K562 (cell line): ENCODE measurements at regions not wholly inside any gene's neighbourhood (a gene's known extent, or its start where the extent isn't known, plus 50 kb on each side); places are given as distances from the start of the nearest gene placed in this dataset.

Experiments
- HDAC6 ChIP-seq: IDR thresholded peaks from 2 replicates; pipeline ENCODE4 v1.6.1; 2012; ENCODE audit warnings: low read depth, mild to moderate bottlenecking, control low read depth, inconsistent platforms, low read length, moderate library complexity
- MAFG ChIP-seq: fragments of 450-650 bp; conservative IDR thresholded peaks from 2 replicates; pipeline ENCODE4 v1.6.1; 2016; ENCODE audit warnings: missing genetic modification characterization, missing compliant biosample characterization
- NELFE ChIP-seq: IDR thresholded peaks from 2 replicates; pipeline ENCODE4 v1.6.1; 2011; ENCODE audit warnings: mild to moderate bottlenecking; ENCODE audit not compliant: insufficient read depth, insufficient read length
- TF ChIP-seq, protein P1 (sequence below): sonication (generic); formaldehyde crosslinking; IDR thresholded peaks from 2 replicates; pipeline ENCODE4 v1.8.0; 2023; ENCODE audit warnings: missing genetic modification reagents, mild to moderate bottlenecking, borderline replicate concordance
- TF ChIP-seq, protein P2 (sequence below): sonication (generic); formaldehyde crosslinking; IDR thresholded peaks from 2 replicates; pipeline ENCODE4 v1.5.0; 2020; ENCODE audit warnings: missing genetic modification reagents

DNA sequence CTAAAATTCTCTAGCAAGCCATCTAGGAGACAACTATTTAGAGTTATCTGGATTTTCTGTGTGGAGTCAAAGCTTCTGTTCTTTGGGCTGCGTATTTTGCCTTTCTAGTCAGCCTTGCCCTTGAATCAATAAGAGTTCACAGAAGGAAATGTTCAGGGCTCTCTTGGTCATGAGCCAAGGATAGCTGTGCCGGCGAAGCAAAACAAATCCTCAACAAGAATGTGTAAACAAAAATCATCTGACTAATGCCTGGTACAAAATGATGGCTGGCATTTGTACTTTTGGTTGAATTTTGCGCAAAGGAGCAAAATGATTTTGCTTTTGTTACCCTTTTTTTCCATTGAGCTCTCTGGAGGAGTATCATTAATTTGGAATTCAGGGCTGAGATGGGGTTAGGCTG lies 171.1 kb downstream of the DACT1 start (continued):
- TF ChIP-seq, protein P1, sequence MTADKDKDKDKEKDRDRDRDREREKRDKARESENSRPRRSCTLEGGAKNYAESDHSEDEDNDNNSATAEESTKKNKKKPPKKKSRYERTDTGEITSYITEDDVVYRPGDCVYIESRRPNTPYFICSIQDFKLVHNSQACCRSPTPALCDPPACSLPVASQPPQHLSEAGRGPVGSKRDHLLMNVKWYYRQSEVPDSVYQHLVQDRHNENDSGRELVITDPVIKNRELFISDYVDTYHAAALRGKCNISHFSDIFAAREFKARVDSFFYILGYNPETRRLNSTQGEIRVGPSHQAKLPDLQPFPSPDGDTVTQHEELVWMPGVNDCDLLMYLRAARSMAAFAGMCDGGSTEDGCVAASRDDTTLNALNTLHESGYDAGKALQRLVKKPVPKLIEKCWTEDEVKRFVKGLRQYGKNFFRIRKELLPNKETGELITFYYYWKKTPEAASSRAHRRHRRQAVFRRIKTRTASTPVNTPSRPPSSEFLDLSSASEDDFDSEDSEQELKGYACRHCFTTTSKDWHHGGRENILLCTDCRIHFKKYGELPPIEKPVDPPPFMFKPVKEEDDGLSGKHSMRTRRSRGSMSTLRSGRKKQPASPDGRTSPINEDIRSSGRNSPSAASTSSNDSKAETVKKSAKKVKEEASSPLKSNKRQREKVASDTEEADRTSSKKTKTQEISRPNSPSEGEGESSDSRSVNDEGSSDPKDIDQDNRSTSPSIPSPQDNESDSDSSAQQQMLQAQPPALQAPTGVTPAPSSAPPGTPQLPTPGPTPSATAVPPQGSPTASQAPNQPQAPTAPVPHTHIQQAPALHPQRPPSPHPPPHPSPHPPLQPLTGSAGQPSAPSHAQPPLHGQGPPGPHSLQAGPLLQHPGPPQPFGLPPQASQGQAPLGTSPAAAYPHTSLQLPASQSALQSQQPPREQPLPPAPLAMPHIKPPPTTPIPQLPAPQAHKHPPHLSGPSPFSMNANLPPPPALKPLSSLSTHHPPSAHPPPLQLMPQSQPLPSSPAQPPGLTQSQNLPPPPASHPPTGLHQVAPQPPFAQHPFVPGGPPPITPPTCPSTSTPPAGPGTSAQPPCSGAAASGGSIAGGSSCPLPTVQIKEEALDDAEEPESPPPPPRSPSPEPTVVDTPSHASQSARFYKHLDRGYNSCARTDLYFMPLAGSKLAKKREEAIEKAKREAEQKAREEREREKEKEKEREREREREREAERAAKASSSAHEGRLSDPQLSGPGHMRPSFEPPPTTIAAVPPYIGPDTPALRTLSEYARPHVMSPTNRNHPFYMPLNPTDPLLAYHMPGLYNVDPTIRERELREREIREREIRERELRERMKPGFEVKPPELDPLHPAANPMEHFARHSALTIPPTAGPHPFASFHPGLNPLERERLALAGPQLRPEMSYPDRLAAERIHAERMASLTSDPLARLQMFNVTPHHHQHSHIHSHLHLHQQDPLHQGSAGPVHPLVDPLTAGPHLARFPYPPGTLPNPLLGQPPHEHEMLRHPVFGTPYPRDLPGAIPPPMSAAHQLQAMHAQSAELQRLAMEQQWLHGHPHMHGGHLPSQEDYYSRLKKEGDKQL (CRISPR knock-in tag), result no peak
- TF ChIP-seq, protein P2, sequence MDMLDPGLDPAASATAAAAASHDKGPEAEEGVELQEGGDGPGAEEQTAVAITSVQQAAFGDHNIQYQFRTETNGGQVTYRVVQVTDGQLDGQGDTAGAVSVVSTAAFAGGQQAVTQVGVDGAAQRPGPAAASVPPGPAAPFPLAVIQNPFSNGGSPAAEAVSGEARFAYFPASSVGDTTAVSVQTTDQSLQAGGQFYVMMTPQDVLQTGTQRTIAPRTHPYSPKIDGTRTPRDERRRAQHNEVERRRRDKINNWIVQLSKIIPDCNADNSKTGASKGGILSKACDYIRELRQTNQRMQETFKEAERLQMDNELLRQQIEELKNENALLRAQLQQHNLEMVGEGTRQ (CRISPR knock-in tag), result no peak
- TF ChIP-seq NELFE, result no peak
- TF ChIP-seq MAFG (tag), result no peak
- TF ChIP-seq HDAC6, result no peak
